ENCODE measurements at regions not wholly inside any gene's neighbourhood (a gene's known extent, or its start where the extent isn't known, plus 50 kb on each side); places are given as distances from the start of the nearest gene placed in this dataset.

DNA sequence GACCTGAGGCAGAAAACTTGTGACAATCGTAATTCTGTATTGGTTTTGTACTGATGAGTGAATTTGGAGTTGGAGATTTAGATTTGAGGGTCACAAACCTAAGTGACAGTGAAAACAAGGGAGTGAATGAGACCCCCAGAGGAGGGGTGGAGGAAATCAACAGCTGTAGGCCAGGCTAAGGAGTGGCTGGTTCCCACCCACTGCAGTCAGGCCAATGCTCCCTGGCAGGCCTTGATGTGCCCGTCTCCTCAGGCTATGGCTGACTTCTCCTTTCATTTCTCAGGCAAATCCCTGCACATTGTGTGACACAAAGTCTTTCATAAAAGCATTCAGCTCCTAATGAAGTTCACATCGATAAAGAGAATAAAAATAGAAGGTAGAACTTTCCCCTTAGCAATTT, 557.6 kb downstream of the CETN3 start:
- no peaks in the 10 kb centered on the region for H3K79me1 ChIP-seq (ENCODE audit: low read depth, low read length)
- no peak overlapping the region for H2BK5ac ChIP-seq (ENCODE audit: low read depth, low read length)
- no peak overlapping the region for H3K4me2 ChIP-seq (ENCODE audit: insufficient read depth in 1 of 2, low read depth in 2 of 2, low read length in 2 of 2)
- H2BK15ac ChIP-seq (ENCODE audit: low read length) = no peak overlapping the region
- H4K91ac ChIP-seq (replicated peaks; ENCODE audit: insufficient read length, low read length) = no peak overlapping the region
- no peaks in the 10 kb centered on the region; the same call in 1 of the 2 replicates for H3K23me2 ChIP-seq (ENCODE audit: low read depth, low read length)
- H3K36me3 ChIP-seq (ENCODE audit: control insufficient read depth in 2 of 4, insufficient read depth in 4 of 4, low read length in 3 of 4) = no peaks in the 10 kb centered on the region
- peaks cover 0 to 2% (median 1%) of the 10 kb centered on the region in 4 experiments; a peak in 3 of 7 replicates for H3K4me1 ChIP-seq (replicated peaks in 1 of 4; ENCODE audit: control insufficient read depth in 3 of 4, insufficient read depth in 4 of 4, low read length in 3 of 4)
- no peak overlapping the region for H4K8ac ChIP-seq (ENCODE audit: extremely low read depth, insufficient read depth, low read length)
- H2AK5ac ChIP-seq (ENCODE audit: low read depth, low read length) = no peak overlapping the region
- H2BK120ac ChIP-seq (replicated peaks; ENCODE audit: low read depth, low read length) = no peak overlapping the region
- ChIA-PET CTCF (ENCODE audit: partially characterized antibody) (no interaction called here), POLR2A (ENCODE audit: partially characterized antibody) (no interaction called here)
- no peak overlapping the region for H2BK12ac ChIP-seq (ENCODE audit: low read depth, low read length)
- no peak overlapping the region for H3K4me3 ChIP-seq (ENCODE audit: extremely low read depth in 1 of 4, insufficient read depth in 2 of 4, low read depth in 3 of 4, low read length in 4 of 4)
- DNase-seq (ENCODE audit: low read depth in 1 of 2, low spot score in 2 of 2) (no peak), FAIRE-seq (no peak)
- WGBS, 2 experiments (ENCODE audit: extremely low coverage in 1 of 2, insufficient coverage in 1 of 2, insufficient read length in 1 of 2, insufficient replicate concordance in 2 of 2, low coverage in 1 of 2, low lambda C conversion rate in 2 of 2, missing lambda C conversion rate in 1 of 2) = 91% methylated on average over 3 of the region's 3 CpGs; no CpG with 5 or more reads in 1 of the 2 experiments
- H3K9ac ChIP-seq (replicated peaks in 1 of 4; ENCODE audit: extremely low read depth in 1 of 4, low read depth in 3 of 4, low read length in 3 of 4) = no peak overlapping the region
- H4K20me1 ChIP-seq (replicated peaks in 1 of 2; ENCODE audit: control insufficient read depth in 1 of 2, insufficient read depth in 2 of 2, low read length in 2 of 2) = no peaks in the 10 kb centered on the region
- no peak overlapping the region for H2BK20ac ChIP-seq (ENCODE audit: low read length)
- no peak overlapping the region for H3K4ac ChIP-seq (replicated peaks; ENCODE audit: insufficient read length, low read depth, low read length)
- H3K27me3 ChIP-seq (replicated peaks in 1 of 4; ENCODE audit: control insufficient read depth in 3 of 4, extremely low read depth in 1 of 4, insufficient read depth in 3 of 4, low read length in 3 of 4) = no peaks in the 10 kb centered on the region
- H3K23ac ChIP-seq (ENCODE audit: insufficient read length) = no peak overlapping the region
- no peak overlapping the region for H2AFZ ChIP-seq (ENCODE audit: low read length)
- H3K56ac ChIP-seq (replicated peaks; ENCODE audit: insufficient read length, low read depth, low read length) = no peak overlapping the region
- H3K14ac ChIP-seq (ENCODE audit: insufficient read length) = no peak overlapping the region
- H3K18ac ChIP-seq (ENCODE audit: extremely low read depth, low read length) = no peak overlapping the region
- no peaks in the 10 kb centered on the region for H3K9me3 ChIP-seq (ENCODE audit: insufficient read depth in 2 of 2, low read depth in 1 of 2, low read length in 1 of 2)
- H4K5ac ChIP-seq (ENCODE audit: insufficient read length, low read depth, low read length) = no peak overlapping the region
- no peaks in the 10 kb centered on the region for H3K79me2 ChIP-seq (ENCODE audit: control insufficient read depth in 1 of 2, insufficient read depth in 2 of 2, low read length in 2 of 2)
- no peak overlapping the region for H3K27ac ChIP-seq (ENCODE audit: low read depth, low read length)
- no peak for TF ChIP-seq SIRT6 (IDR thresholded peaks at IDR 0.05; ENCODE audit: low read length)
- TF ChIP-seq ZNF274 (IDR thresholded peaks at IDR 0.05; ENCODE audit: borderline replicate concordance, extremely low read depth, low read length) = no peak
- TF ChIP-seq GTF2F1 (IDR thresholded peaks at IDR 0.05; ENCODE audit: borderline replicate concordance, low read depth, low read length) = no peak
- TF ChIP-seq SP2 (IDR thresholded peaks at IDR 0.05; ENCODE audit: low read length) = no peak
- TF ChIP-seq BRCA1 (IDR thresholded peaks at IDR 0.05; ENCODE audit: low read depth, low read length) = no peak
- TF ChIP-seq RNF2 (IDR thresholded peaks at IDR 0.05; ENCODE audit: borderline replicate concordance, low read depth, low read length, missing control alignments, poor library complexity, severe bottlenecking) = no peak
- TF ChIP-seq KDM5A (IDR thresholded peaks at IDR 0.05; ENCODE audit: low read length) = no peak
- no peak for TF ChIP-seq SAP30 (IDR thresholded peaks at IDR 0.05; ENCODE audit: insufficient read depth, insufficient replicate concordance, low read length)
- TF ChIP-seq, protein P1, sequence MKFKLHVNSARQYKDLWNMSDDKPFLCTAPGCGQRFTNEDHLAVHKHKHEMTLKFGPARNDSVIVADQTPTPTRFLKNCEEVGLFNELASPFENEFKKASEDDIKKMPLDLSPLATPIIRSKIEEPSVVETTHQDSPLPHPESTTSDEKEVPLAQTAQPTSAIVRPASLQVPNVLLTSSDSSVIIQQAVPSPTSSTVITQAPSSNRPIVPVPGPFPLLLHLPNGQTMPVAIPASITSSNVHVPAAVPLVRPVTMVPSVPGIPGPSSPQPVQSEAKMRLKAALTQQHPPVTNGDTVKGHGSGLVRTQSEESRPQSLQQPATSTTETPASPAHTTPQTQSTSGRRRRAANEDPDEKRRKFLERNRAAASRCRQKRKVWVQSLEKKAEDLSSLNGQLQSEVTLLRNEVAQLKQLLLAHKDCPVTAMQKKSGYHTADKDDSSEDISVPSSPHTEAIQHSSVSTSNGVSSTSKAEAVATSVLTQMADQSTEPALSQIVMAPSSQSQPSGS (IDR thresholded peaks at IDR 0.05; ENCODE audit: low read length) = no peak
- TF ChIP-seq KDM4A (IDR thresholded peaks at IDR 0.05; ENCODE audit: low read depth, low read length, severe bottlenecking) = no peak
- TF ChIP-seq CBX8 (IDR thresholded peaks at IDR 0.05; ENCODE audit: borderline replicate concordance, low read depth, low read length) = no peak
- TF ChIP-seq TCF12 (IDR thresholded peaks at IDR 0.05; ENCODE audit: low read depth, low read length) = no peak
- TF ChIP-seq, protein P2, sequence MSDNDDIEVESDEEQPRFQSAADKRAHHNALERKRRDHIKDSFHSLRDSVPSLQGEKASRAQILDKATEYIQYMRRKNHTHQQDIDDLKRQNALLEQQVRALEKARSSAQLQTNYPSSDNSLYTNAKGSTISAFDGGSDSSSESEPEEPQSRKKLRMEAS (IDR thresholded peaks at IDR 0.05) = no peak
